ENCODE measurements at regions not wholly inside any gene's neighbourhood (a gene's known extent, or its start where the extent isn't known, plus 50 kb on each side); places are given as distances from the start of the nearest gene placed in this dataset.
"Not testable (repeated sequence)": the region's sequence is repeated elsewhere in the genome, so short reads cannot be mapped to it uniquely, and the experiment has no call there.

GRCh38 chr1:83051053-83051452 is 947.9 kb downstream of the TTLL7 start:
- H2AK9ac ChIP-seq (replicated peaks; ENCODE audit: low read depth, low read length, poor library complexity); ATAC-seq (ENCODE audit: low read depth); H3K4me1 ChIP-seq (ENCODE audit: control insufficient read depth, insufficient read depth, low read length); H2BK15ac ChIP-seq (ENCODE audit: low read depth, low read length); H3K56ac ChIP-seq (ENCODE audit: extremely low read depth, insufficient read depth, low read length); BruUV-seq (replicated peaks); H3K27me3 ChIP-seq (ENCODE audit: control insufficient read depth, insufficient read depth, low read length); H4K8ac ChIP-seq (ENCODE audit: low read depth in 2 of 2, low read length in 2 of 2); H3K14ac ChIP-seq (replicated peaks; ENCODE audit: low read depth, low read length); H2AK5ac ChIP-seq (ENCODE audit: low read depth, low read length); H3K9ac ChIP-seq (ENCODE audit: low read depth, low read length); H3K27ac ChIP-seq (ENCODE audit: insufficient read depth, low read length); H3K4ac ChIP-seq (ENCODE audit: low read depth, low read length); H4K20me1 ChIP-seq (ENCODE audit: insufficient read depth, low read length); intact Hi-C loops (cut with micrococcal nuclease); H2BK5ac ChIP-seq (ENCODE audit: low read depth, low read length, poor library complexity, severe bottlenecking); H4K91ac ChIP-seq (ENCODE audit: insufficient read depth, low read depth, low read length); in situ Hi-C loops (cut with MboI; ENCODE audit: low sequenced_read_pairs); H4K5ac ChIP-seq (ENCODE audit: low read depth, low read length); H3K36me3 ChIP-seq (ENCODE audit: control insufficient read depth, insufficient read depth, low read length); H3K4me2 ChIP-seq (ENCODE audit: low read depth, low read length); H2BK20ac ChIP-seq (ENCODE audit: low read depth, low read length); H3K18ac ChIP-seq (ENCODE audit: low read depth, low read length); H2BK120ac ChIP-seq (ENCODE audit: low read depth, low read length); dilution Hi-C loops (cut with HindIII; ENCODE audit: low sequenced_read_pairs, unreplicated experiment); H3K79me1 ChIP-seq (ENCODE audit: low read depth in 1 of 2, low read length in 2 of 2); H2AFZ ChIP-seq (replicated peaks; ENCODE audit: low read length, poor library complexity); CTCF ChIA-PET; H3K9me1 ChIP-seq (ENCODE audit: insufficient read depth, low read length); H3K4me3 ChIP-seq (ENCODE audit: insufficient read depth, low read depth, low read length); H3K9me3 ChIP-seq (ENCODE audit: control insufficient read depth, insufficient read depth, low read length); POLR2A ChIA-PET (ENCODE audit: unreplicated experiment); H3K23ac ChIP-seq (ENCODE audit: low read depth, low read length); DNase-seq: not testable (repeated sequence)
- 71% methylated on average over 1 of the region's 3 CpGs; no CpG with 5 or more reads in 1 of the 2 experiments for WGBS, 2 experiments (ENCODE audit: extremely low coverage in 2 of 2, insufficient read length in 1 of 2)
